Activated T-cell treated with anti-CD3 and anti-CD28 coated beads, Interleukin-2, amount 50 U/mL, for 48 hours (primary cell): ENCODE measurements at regions not wholly inside any gene's neighbourhood (a gene's known extent, or its start where the extent isn't known, plus 50 kb on each side); places are given as distances from the start of the nearest gene placed in this dataset.

Source experiments
- DNase-seq, 2 experiments: peaks; one replicate each; pipeline ENCODE4 v3.0.0-alpha.2; 2020

- DNase-seq: no peak
These were observed 286.6 kb upstream of the FMN2 start for GRCh38 chr1:239805042-239805441.

GRCh38 chr1:239805851-239806772, 285.6 kb upstream of the FMN2 start:
- no peak for DNase-seq

GRCh38 chr1:239806897-239807296, 284.8 kb upstream of the FMN2 start:
- no peak for DNase-seq

- no peak for DNase-seq
These were observed 284.3 kb upstream of the FMN2 start for GRCh38 chr1:239807361-239807760.

GRCh38 chr1:239810061-239810481, 281.6 kb upstream of the FMN2 start:
- DNase-seq: no peak

- peak; percentile 45 to 49 for DNase-seq
These were observed 280.3 kb upstream of the FMN2 start for GRCh38 chr1:239811211-239811885.

GRCh38 chr1:239812580-239812979, 279.1 kb upstream of the FMN2 start:
- no peak for DNase-seq

- DNase-seq: peak; percentile 57 to 60
These were observed 277.3 kb upstream of the FMN2 start for GRCh38 chr1:239814306-239814881.

- no peak for DNase-seq
These were observed 276.6 kb upstream of the FMN2 start for GRCh38 chr1:239815074-239815473.

- DNase-seq: no peak
These were observed 275.5 kb upstream of the FMN2 start for GRCh38 chr1:239816081-239816782.

GRCh38 chr1:239817276-239817675, 274.4 kb upstream of the FMN2 start:
- DNase-seq: no peak

- DNase-seq: no peak
These were observed 273.9 kb upstream of the FMN2 start for GRCh38 chr1:239817801-239818200.

- DNase-seq: no peak
These were observed 272.6 kb upstream of the FMN2 start for GRCh38 chr1:239819096-239819495.

- DNase-seq: no peak
These were observed 271.9 kb upstream of the FMN2 start for GRCh38 chr1:239819756-239820250.

GRCh38 chr1:239823852-239824251, 267.8 kb upstream of the FMN2 start:
- no peak for DNase-seq

- no peak for DNase-seq
These were observed 265.5 kb upstream of the FMN2 start for GRCh38 chr1:239826211-239826610.

GRCh38 chr1:239826736-239827135, 264.9 kb upstream of the FMN2 start:
- no peak for DNase-seq

- no peak for DNase-seq
These were observed 262.1 kb upstream of the FMN2 start for GRCh38 chr1:239829535-239829934.

GRCh38 chr1:239831577-239832355, 259.9 kb upstream of the FMN2 start:
- DNase-seq: no peak

GRCh38 chr1:239833723-239834122, 258.0 kb upstream of the FMN2 start:
- no peak for DNase-seq

- DNase-seq: no peak
These were observed 255.7 kb upstream of the FMN2 start for GRCh38 chr1:239835946-239836440.

- no peak for DNase-seq
These were observed 251.3 kb upstream of the FMN2 start for GRCh38 chr1:239840336-239840735.
